ENCODE measurements at regions not wholly inside any gene's neighbourhood (a gene's known extent, or its start where the extent isn't known, plus 50 kb on each side); places are given as distances from the start of the nearest gene placed in this dataset.

- no peak for TF ChIP-seq CTCF (IDR thresholded peaks at IDR 0.05)
- TF ChIP-seq POLR2A (IDR thresholded peaks at IDR 0.05) = no peak
These were observed 234.7 kb downstream of the HTR1A start for GRCh38 chr5:63727583-63727982.
